Neural cell (in vitro differentiated cells): ENCODE measurements at regions not wholly inside any gene's neighbourhood (a gene's known extent, or its start where the extent isn't known, plus 50 kb on each side); places are given as distances from the start of the nearest gene placed in this dataset.

Experiments
- H2AFZ ChIP-seq: fragments of 200-600, 300-800 bp; sonication (generic), shearing (Covaris generic); 2 replicates; pipeline ENCODE4 v1.6.0; 2014; ENCODE audit warnings: low read depth, mild to moderate bottlenecking, antibody characterized with exemption, low read length, moderate library complexity
- H3F3A ChIP-seq: fragments of 200-600 bp; shearing (Covaris generic); 2 replicates; pipeline ENCODE4 v1.6.1; 2016; ENCODE audit warnings: mild to moderate bottlenecking, moderate library complexity, mixed read lengths, antibody characterized with exemption, low read length; ENCODE audit not compliant: insufficient read depth, poor library complexity, severe bottlenecking
- H3K27ac ChIP-seq: fragments of 200-600, 300-800 bp; sonication (generic), shearing (Covaris generic); 2 replicates; pipeline ENCODE4 v1.5.1; 2014; ENCODE audit warnings: mild to moderate bottlenecking, low read length, moderate library complexity
- H3K27me3 ChIP-seq: fragments of 300-800, 200-600 bp; sonication (generic), shearing (Covaris generic); 2 replicates; pipeline ENCODE4 v1.6.0; 2014; ENCODE audit warnings: mild to moderate bottlenecking, low read depth, low read length, moderate library complexity; ENCODE audit not compliant: insufficient read depth
- H3K36me3 ChIP-seq: fragments of 300-800, 200-600 bp; sonication (generic), shearing (Covaris generic); 2 replicates; pipeline ENCODE4 v1.5.1; 2014; ENCODE audit warnings: mild to moderate bottlenecking, antibody characterized with exemption, low read length, moderate library complexity; ENCODE audit not compliant: insufficient read depth
- H3K4me2 ChIP-seq: fragments of 300-800, 200-600 bp; sonication (generic), shearing (Covaris generic); 2 replicates; pipeline ENCODE4 v1.6.0; 2014; ENCODE audit warnings: mild to moderate bottlenecking, low read length
- H3K4me3 ChIP-seq: fragments of 300-800, 200-600 bp; sonication (generic), shearing (Covaris generic); 2 replicates; pipeline ENCODE4 v1.5.1; 2014; ENCODE audit warnings: mild to moderate bottlenecking, low read length, moderate library complexity
- H3K79me2 ChIP-seq: fragments of 200-600 bp; shearing (Covaris generic); replicated peaks from 2 replicates; pipeline ENCODE4 v1.6.0; 2014; ENCODE audit warnings: mild to moderate bottlenecking, low read length, moderate library complexity; ENCODE audit not compliant: insufficient read depth
- H3K9ac ChIP-seq: fragments of 300-800, 200-600 bp; sonication (generic), shearing (Covaris generic); 2 replicates; pipeline ENCODE4 v1.6.1; 2016; ENCODE audit warnings: mild to moderate bottlenecking, low read length, mixed read lengths
- H3K9me2 ChIP-seq: fragments of 200-600 bp; shearing (Covaris generic); 2 replicates; pipeline ENCODE4 v1.6.1; 2016; ENCODE audit warnings: mild to moderate bottlenecking, low read length, mixed read lengths; ENCODE audit not compliant: insufficient read depth
- H3K9me3 ChIP-seq: fragments of 200-600, 300-800 bp; sonication (generic), shearing (Covaris generic); 2 replicates; pipeline ENCODE4 v1.6.1; 2016; ENCODE audit warnings: mild to moderate bottlenecking, mixed run types, low read length, moderate library complexity, mixed read lengths
- H4K20me1 ChIP-seq: fragments of 200-600 bp; shearing (Covaris generic); 2 replicates; pipeline ENCODE4 v1.6.1; 2016; ENCODE audit warnings: mild to moderate bottlenecking, mixed run types; ENCODE audit not compliant: insufficient read depth
- CTCF ChIP-seq: fragments of 450-650 bp; IDR thresholded peaks from 2 replicates; pipeline ENCODE4 v1.5.1; 2014; ENCODE audit warnings: antibody characterized with exemption, mild to moderate bottlenecking, moderate library complexity; ENCODE audit not compliant: poor library complexity, severe bottlenecking
- EP300 ChIP-seq: fragments of 450-650 bp; conservative IDR thresholded peaks from 2 replicates; pipeline ENCODE4 v1.6.1; 2014; ENCODE audit warnings: antibody characterized with exemption, mild to moderate bottlenecking, moderate library complexity; ENCODE audit not compliant: poor library complexity, severe bottlenecking
- EZH2 ChIP-seq: fragments of 200-600, 300-800 bp; shearing (Covaris generic), sonication (generic); IDR thresholded peaks from 2 replicates; pipeline ENCODE4 v1.6.1; 2014; ENCODE audit warnings: antibody characterized with exemption, low read length, borderline replicate concordance, mild to moderate bottlenecking; ENCODE audit not compliant: insufficient read depth, poor library complexity, severe bottlenecking
- MXI1 ChIP-seq: fragments of 450-650 bp; conservative IDR thresholded peaks from 2 replicates; pipeline ENCODE4 v1.6.1; 2014; ENCODE audit warnings: antibody characterized with exemption, mild to moderate bottlenecking; ENCODE audit not compliant: poor library complexity, severe bottlenecking
- POLR2AphosphoS5 ChIP-seq: IDR thresholded peaks from 2 replicates; pipeline ENCODE4 v1.6.1; 2012
- RAD21 ChIP-seq: fragments of 450-650 bp; conservative IDR thresholded peaks from 2 replicates; pipeline ENCODE4 v1.6.1; 2014; ENCODE audit warnings: antibody characterized with exemption, mild to moderate bottlenecking, moderate library complexity
- REST ChIP-seq: IDR thresholded peaks from 2 replicates; pipeline ENCODE4 v1.6.1; 2012; ENCODE audit warnings: borderline replicate concordance
- TAF1 ChIP-seq: IDR thresholded peaks from 2 replicates; pipeline ENCODE4 v1.6.1; 2012; ENCODE audit warnings: low read depth

- H3K27ac ChIP-seq, result no peak overlapping the region
- H3K9me3 ChIP-seq, result no peaks in the 10 kb centered on the region
- no peaks in the 10 kb centered on the region for H3K9me2 ChIP-seq
- no peaks in the 10 kb centered on the region for H3K27me3 ChIP-seq
- H3K4me2 ChIP-seq, result no peak overlapping the region
- H3K79me2 ChIP-seq, result no peaks in the 10 kb centered on the region
- H3K4me3 ChIP-seq, result no peak overlapping the region
- H2AFZ ChIP-seq, result no peak overlapping the region
- H4K20me1 ChIP-seq, result no peaks in the 10 kb centered on the region
- H3K36me3 ChIP-seq, result no peaks in the 10 kb centered on the region
- H3K9ac ChIP-seq, result no peak overlapping the region
- no peaks in the 10 kb centered on the region for H3F3A ChIP-seq
- TF ChIP-seq RAD21, result no peak
- no peak for TF ChIP-seq CTCF
- TF ChIP-seq REST, result no peak
- no peak for TF ChIP-seq EZH2
- TF ChIP-seq MXI1, result no peak
Observed at GRCh38 chr4:125044886-125045285, 269.9 kb upstream of the FAT4 start.

- Histone ChIP-seq H3K4me2 (no peak overlapping the region), H3K27ac (no peak overlapping the region), H3K9me2 (no peaks in the 10 kb centered on the region), H3F3A (no peaks in the 10 kb centered on the region), H3K27me3 (no peaks in the 10 kb centered on the region), H3K9ac (no peak overlapping the region), H3K9me3 (no peaks in the 10 kb centered on the region), H3K4me3 (no peak overlapping the region), H3K36me3 (no peaks in the 10 kb centered on the region), H2AFZ (no peak overlapping the region), H4K20me1 (no peaks in the 10 kb centered on the region), H3K79me2 (no peaks in the 10 kb centered on the region)
- TF ChIP-seq RAD21 (no peak), REST (no peak), POLR2AphosphoS5 (no peak), TAF1 (no peak), EP300 (no peak)
Observed at GRCh38 chr4:125043486-125043885, 271.3 kb upstream of the FAT4 start.
